Upper lobe of left lung (tissue), 4 donors: ENCODE measurements at regions not wholly inside any gene's neighbourhood (a gene's known extent, or its start where the extent isn't known, plus 50 kb on each side); places are given as distances from the start of the nearest gene placed in this dataset.

Source experiments
- CTCF ChIP-seq, 6 experiments: fragments of 450-650 bp in 4 of 6; fragments of 200-600 bp in 2 of 6; sonication (generic) in 2 of 6; IDR thresholded peaks; one replicate each; pipeline ENCODE4 v1.5.1; 2016 to 2019; ENCODE audit warnings: antibody characterized with exemption in 6 of 6
- POLR2A ChIP-seq, 4 donors: fragments of 450-650 bp; IDR thresholded peaks; one replicate each; pipeline ENCODE4 v1.5.1; 2016 to 2017; ENCODE audit warnings: antibody characterized with exemption in 4 of 4, mild to moderate bottlenecking in 2 of 4
- POLR2AphosphoS5 ChIP-seq, 2 donors: sonication (generic); formaldehyde crosslinking; IDR thresholded peaks; one replicate each; pipeline ENCODE4 v1.5.1; 2017; ENCODE audit warnings: antibody characterized with exemption in 2 of 2

GRCh38 chr10:91073286-91073979 lies 147.0 kb upstream of the PCGF5 start:
- TF ChIP-seq CTCF (IDR thresholded peaks at IDR 0.05) (no peak), POLR2A (IDR thresholded peaks at IDR 0.05) (no peak), POLR2AphosphoS5 (IDR thresholded peaks at IDR 0.05) (no peak)
